Endothelial cell of umbilical vein (primary cell): ENCODE measurements at regions not wholly inside any gene's neighbourhood (a gene's known extent, or its start where the extent isn't known, plus 50 kb on each side); places are given as distances from the start of the nearest gene placed in this dataset.

Experiments used
- BruUV-seq: library from RNA; stranded (reverse); fragments of 400-500 nt; replicated peaks from 2 replicates; lab custom pipeline; 2021; lab: Mats Ljungman, UMichigan
- CTCF ChIA-PET: fragments of 300-600, 350-600 bp; sonication (Branson Sonifier 250); formaldehyde crosslinking; loops from one replicate; lab custom pipeline; 2021; ENCODE audit warnings: antibody characterized with exemption, inconsistent platforms; lab: Charles Lee
- POLR2A ChIA-PET: fragments of 300-600, 350-600 bp; sonication (Branson Sonifier 250); formaldehyde crosslinking; loops from one replicate; lab custom pipeline; 2021; ENCODE audit warnings: antibody characterized with exemption, inconsistent platforms; lab: Charles Lee
- DNase-seq: peaks from one replicate; pipeline ENCODE4 v3.0.0-alpha.2; 2011; ENCODE audit warnings: low read depth, low spot score
- FAIRE-seq: peaks from 2 replicates; lab custom pipeline; 2011; peaks lifted over from hg19 to GRCh38; lab: Jason Lieb, UNC
- H2AFZ ChIP-seq: 2 replicates; pipeline ENCODE4 v1.6.0; 2012; ENCODE audit warnings: low read depth, low read length, control low read depth, inconsistent platforms
- H3K27ac ChIP-seq: 2 replicates; pipeline ENCODE4 v1.5.1; 2011; ENCODE audit warnings: low read depth, mild to moderate bottlenecking, control low read depth, low read length, moderate library complexity; ENCODE audit not compliant: insufficient read depth
- H3K27me3 ChIP-seq, 2 experiments: 2 replicates each; pipeline versions ENCODE4 v1.6.0 to v1.6.1; 2011; ENCODE audit warnings: low read length in 2 of 2, mixed read lengths in 1 of 2; ENCODE audit not compliant: control insufficient read depth in 2 of 2, insufficient read depth in 2 of 2
- H3K36me3 ChIP-seq, 2 experiments: 2 replicates in 1 of 2; 3 replicates in 1 of 2; pipeline ENCODE4 v1.5.1; 2011; ENCODE audit warnings: low read length in 2 of 2, mild to moderate bottlenecking in 1 of 2, moderate library complexity in 1 of 2; ENCODE audit not compliant: control insufficient read depth in 2 of 2, insufficient read depth in 2 of 2; ENCODE audit errors: extremely low read depth in 1 of 2
- H3K4me1 ChIP-seq: 3 replicates; pipeline ENCODE4 v1.5.1; 2011; ENCODE audit warnings: mild to moderate bottlenecking, low read length; ENCODE audit not compliant: control insufficient read depth, insufficient read depth; ENCODE audit errors: extremely low read depth
- H3K4me2 ChIP-seq: 2 replicates; pipeline ENCODE4 v1.6.1; 2011; ENCODE audit warnings: low read length, control low read depth, mixed read lengths; ENCODE audit not compliant: insufficient read depth
- H3K4me3 ChIP-seq, 3 experiments: fragments of 200-600 bp in 1 of 3; sonication (generic), shearing (Covaris generic) in 1 of 3; replicated peaks in 1 of 3; 2 replicates each; pipeline ENCODE4 v1.5.1; 2011 to 2016; ENCODE audit warnings: control low read depth in 3 of 3, low read length in 3 of 3, mild to moderate bottlenecking in 2 of 3, inconsistent platforms in 1 of 3, low read depth in 1 of 3, moderate library complexity in 1 of 3; ENCODE audit not compliant: insufficient read depth in 1 of 3
- H3K79me2 ChIP-seq: 2 replicates; pipeline ENCODE4 v1.6.0; 2012; ENCODE audit warnings: low read length, inconsistent platforms; ENCODE audit not compliant: control insufficient read depth, insufficient read depth
- H3K9ac ChIP-seq: replicated peaks from 2 replicates; pipeline ENCODE3; 2011; ENCODE audit warnings: low read length, control low read depth; ENCODE audit not compliant: insufficient read depth; ENCODE audit errors: extremely low read depth
- H3K9me1 ChIP-seq: replicated peaks from 3 replicates; pipeline ENCODE4 v1.6.0; 2011; ENCODE audit warnings: mild to moderate bottlenecking, low read length; ENCODE audit not compliant: control insufficient read depth, insufficient read depth; ENCODE audit errors: extremely low read depth
- H3K9me3 ChIP-seq: replicated peaks from 2 replicates; pipeline ENCODE4 v1.5.1; 2012; ENCODE audit warnings: low read length, inconsistent platforms; ENCODE audit not compliant: control insufficient read depth, insufficient read depth
- H4K20me1 ChIP-seq: replicated peaks from 2 replicates; pipeline ENCODE3; 2011; ENCODE audit warnings: mild to moderate bottlenecking, low read length; ENCODE audit not compliant: control insufficient read depth, insufficient read depth; ENCODE audit errors: extremely low read depth
- EZH2 ChIP-seq: IDR thresholded peaks from 2 replicates; pipeline ENCODE4 v1.6.1; 2012; ENCODE audit warnings: borderline replicate concordance, low read depth, mild to moderate bottlenecking, moderate library complexity, low read length, inconsistent platforms; ENCODE audit not compliant: severe bottlenecking
- GATA2 ChIP-seq: IDR thresholded peaks from 2 replicates; pipeline ENCODE4 v1.7.0; 2011; ENCODE audit warnings: low read depth, mild to moderate bottlenecking, moderate library complexity, mixed read lengths, low read length; ENCODE audit not compliant: insufficient read length, insufficient read depth
- JUN ChIP-seq: IDR thresholded peaks from 2 replicates; pipeline ENCODE4 v1.6.1; 2011; ENCODE audit warnings: borderline replicate concordance, low read depth; ENCODE audit not compliant: insufficient read length, insufficient read depth
- MYC ChIP-seq: IDR thresholded peaks from one replicate; pipeline ENCODE4 v1.6.1; 2011; ENCODE audit warnings: mild to moderate bottlenecking, low read depth, low read length
- dilution Hi-C: fragments of 300-500 bp; cut with MboI; formaldehyde crosslinking; loops from one replicate; pipeline ENCODE4 v1.15.0; 2019; ENCODE audit warnings: low sequenced_read_pairs; ENCODE audit not compliant: extremely low pct_ligation_motif_present
- intact Hi-C: fragments of 100-400 bp; cut with micrococcal nuclease; formaldehyde crosslinking; loops from one replicate; pipeline ENCODE4 v1.10.0; 2022
- TF ChIP-seq, protein P1 (sequence below): IDR thresholded peaks from 2 replicates; pipeline ENCODE4 v1.6.1; 2011; ENCODE audit not compliant: insufficient read depth, insufficient read length

DNA sequence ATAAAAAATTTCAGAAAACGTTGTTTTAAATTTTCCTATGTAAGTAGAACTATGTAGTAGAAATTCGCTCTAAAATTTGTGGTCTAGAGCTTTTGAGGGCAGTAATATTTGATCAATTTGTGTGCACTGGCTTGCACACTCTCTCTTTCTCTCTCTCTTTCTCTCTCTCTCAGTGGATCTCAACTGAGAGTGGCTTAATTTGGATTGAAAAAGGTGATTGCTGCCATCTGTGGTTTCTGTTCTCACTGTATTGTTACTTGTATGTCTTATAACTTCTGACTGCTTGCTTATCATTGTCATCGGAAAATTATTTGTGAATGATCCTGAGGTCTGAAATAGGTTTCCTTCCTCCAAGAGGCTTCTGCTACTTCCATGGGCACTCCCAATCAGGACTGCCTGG is 368.2 kb downstream of the KCTD16 start:
- DNase-seq (no peak), FAIRE-seq (no peak)
- Histone ChIP-seq H3K9me1 (no peaks in the 10 kb centered on the region), H3K9ac (no peak overlapping the region), H3K27me3 (no peaks in the 10 kb centered on the region), H3K27ac (no peak overlapping the region), H4K20me1 (no peaks in the 10 kb centered on the region), H3K9me3 (no peaks in the 10 kb centered on the region), H3K36me3 (no peaks in the 10 kb centered on the region), H3K79me2 (no peaks in the 10 kb centered on the region), H3K4me3 (no peak overlapping the region), H2AFZ (no peak overlapping the region), H3K4me2 (no peak overlapping the region), H3K4me1 (no peaks in the 10 kb centered on the region)
- intact Hi-C loops = no loop called here
- BruUV-seq = no TSS peak
- ChIA-PET POLR2A (no interaction called here), CTCF (no interaction called here)
- TF ChIP-seq MYC (no peak), JUN (no peak), GATA2 (no peak), EZH2 (no peak)
- TF ChIP-seq, protein P1, sequence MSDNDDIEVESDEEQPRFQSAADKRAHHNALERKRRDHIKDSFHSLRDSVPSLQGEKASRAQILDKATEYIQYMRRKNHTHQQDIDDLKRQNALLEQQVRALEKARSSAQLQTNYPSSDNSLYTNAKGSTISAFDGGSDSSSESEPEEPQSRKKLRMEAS = no peak
- dilution Hi-C loops = no loop called here
